ENCODE measurements at regions not wholly inside any gene's neighbourhood (a gene's known extent, or its start where the extent isn't known, plus 50 kb on each side); places are given as distances from the start of the nearest gene placed in this dataset.

DNA sequence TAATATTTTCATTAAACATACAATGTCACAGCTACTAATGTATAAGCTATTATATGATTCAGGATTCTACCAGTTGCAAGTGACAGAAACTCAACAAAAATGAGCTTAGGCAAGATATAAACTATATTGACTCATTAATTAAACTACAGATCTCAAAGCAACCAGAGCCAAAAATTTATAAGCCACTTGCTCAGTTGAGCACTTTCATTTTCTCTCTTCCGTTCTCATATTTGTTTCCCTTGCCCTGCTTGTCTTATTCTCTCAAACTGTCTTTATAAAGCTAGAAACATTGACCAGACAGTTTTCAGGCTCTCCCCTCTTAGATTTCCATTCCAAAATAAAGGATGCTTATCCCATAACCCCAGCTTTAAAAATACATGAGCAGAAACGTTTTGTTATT, 60.2 kb upstream of the DGKB start:
- DNase-seq: no peak

DNA sequence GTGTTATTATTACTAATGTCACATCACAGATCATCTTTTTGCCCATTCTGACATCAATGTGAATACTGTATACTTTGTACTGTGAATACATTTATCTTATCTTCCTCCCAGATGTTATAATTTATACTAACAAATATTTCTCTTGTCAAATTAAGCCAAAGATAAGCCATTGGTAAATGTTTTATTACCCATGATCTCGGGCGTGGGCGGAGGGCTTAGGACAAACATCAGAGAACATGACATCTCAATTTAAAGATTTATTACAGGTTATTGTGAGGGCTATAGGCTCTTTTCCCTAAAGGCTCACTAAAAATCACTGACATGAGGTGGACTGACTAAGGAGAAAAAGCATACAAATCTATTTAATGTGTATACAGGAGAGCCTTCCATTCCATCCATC, 58.2 kb upstream of the DGKB start:
- no peak for DNase-seq

GRCh38 chr7:14959339-14959738, 56.8 kb upstream of the DGKB start:
- DNase-seq: no peak

- DNase-seq: no peak
These were observed 51.5 kb upstream of the DGKB start for GRCh38 chr7:14954035-14954434.

Data from NCI-H226 (cell line).